ENCODE measurements at regions not wholly inside any gene's neighbourhood (a gene's known extent, or its start where the extent isn't known, plus 50 kb on each side); places are given as distances from the start of the nearest gene placed in this dataset.

DNA sequence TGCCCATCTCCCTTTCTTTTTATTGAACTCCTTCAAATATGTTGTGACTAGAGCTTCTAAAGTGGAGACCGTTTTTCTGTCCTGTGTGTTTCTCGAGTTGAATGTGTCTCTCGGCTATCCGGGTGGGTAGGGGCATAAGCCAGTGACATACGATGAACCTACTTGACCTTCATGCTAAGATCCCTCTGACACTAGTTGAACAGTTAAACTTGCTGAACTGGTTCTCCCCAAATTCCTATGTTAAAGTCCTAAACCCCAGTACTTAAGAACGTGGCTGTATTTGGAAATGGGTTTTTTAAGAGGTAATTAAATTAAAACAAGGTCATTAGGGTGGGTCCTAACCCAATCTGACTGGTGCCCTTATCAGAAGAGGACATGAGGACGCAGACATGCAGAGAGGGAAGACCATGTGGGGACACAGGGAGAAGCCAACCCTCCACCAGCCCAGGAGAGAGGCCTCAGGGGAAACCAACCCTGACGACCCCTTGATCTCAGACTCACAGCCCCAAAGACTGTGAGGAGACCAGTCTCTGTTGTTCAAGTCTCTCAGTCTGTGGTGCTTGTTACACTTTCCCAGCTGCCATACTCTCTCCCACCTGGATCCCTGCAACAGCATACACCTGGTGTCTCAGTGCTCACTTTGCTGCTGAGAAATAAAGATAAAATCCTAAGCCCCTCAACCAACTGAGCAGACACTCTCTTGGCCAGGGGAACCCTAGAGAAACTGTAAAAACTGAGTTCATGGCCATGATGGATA lies 208.4 kb downstream of the MYLK4 start:
- no peaks in the 10 kb centered on the region for H3K36me3 ChIP-seq (ENCODE audit: control insufficient read depth, insufficient read depth, low read length)
- H3K9me3 ChIP-seq (ENCODE audit: control insufficient read depth, low read length): peaks cover 8% of the 10 kb centered on the region
- no peak for DNase-seq
- H3K36me3 Mint-ChIP-seq (ENCODE audit: low read depth): no peaks in the 10 kb centered on the region
- TF ChIP-seq, protein P1, sequence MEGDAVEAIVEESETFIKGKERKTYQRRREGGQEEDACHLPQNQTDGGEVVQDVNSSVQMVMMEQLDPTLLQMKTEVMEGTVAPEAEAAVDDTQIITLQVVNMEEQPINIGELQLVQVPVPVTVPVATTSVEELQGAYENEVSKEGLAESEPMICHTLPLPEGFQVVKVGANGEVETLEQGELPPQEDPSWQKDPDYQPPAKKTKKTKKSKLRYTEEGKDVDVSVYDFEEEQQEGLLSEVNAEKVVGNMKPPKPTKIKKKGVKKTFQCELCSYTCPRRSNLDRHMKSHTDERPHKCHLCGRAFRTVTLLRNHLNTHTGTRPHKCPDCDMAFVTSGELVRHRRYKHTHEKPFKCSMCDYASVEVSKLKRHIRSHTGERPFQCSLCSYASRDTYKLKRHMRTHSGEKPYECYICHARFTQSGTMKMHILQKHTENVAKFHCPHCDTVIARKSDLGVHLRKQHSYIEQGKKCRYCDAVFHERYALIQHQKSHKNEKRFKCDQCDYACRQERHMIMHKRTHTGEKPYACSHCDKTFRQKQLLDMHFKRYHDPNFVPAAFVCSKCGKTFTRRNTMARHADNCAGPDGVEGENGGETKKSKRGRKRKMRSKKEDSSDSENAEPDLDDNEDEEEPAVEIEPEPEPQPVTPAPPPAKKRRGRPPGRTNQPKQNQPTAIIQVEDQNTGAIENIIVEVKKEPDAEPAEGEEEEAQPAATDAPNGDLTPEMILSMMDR (conservative IDR thresholded peaks at IDR 0.05): no peak
- no peaks in the 10 kb centered on the region for H3K4me1 ChIP-seq (ENCODE audit: control insufficient read depth, insufficient read depth, low read length)
- H3K4me1 Mint-ChIP-seq: no peaks in the 10 kb centered on the region
- H3K9ac ChIP-seq (ENCODE audit: extremely low read depth, low read length, poor library complexity, severe bottlenecking): no peak overlapping the region
- H3K27me3 ChIP-seq (ENCODE audit: control insufficient read depth, insufficient read depth, low read length, poor library complexity, severe bottlenecking): no peaks in the 10 kb centered on the region
- H3K27ac ChIP-seq (ENCODE audit: low read depth, low read length): no peak overlapping the region
- 91 to 97% methylated on average over 5 to 8 of the region's 8 CpGs for WGBS, 2 experiments (ENCODE audit: insufficient coverage in 1 of 2, insufficient read length in 1 of 2)
- no peak overlapping the region for H3K4me3 ChIP-seq (ENCODE audit: low read length)
- H3K27me3 Mint-ChIP-seq (ENCODE audit: insufficient read depth): peaks cover 2% of the 10 kb centered on the region
- H3K27ac Mint-ChIP-seq: no peak overlapping the region
- no peak overlapping the region for H3K4me3 Mint-ChIP-seq
- H3K9me3 Mint-ChIP-seq: no peaks in the 10 kb centered on the region

DNA sequence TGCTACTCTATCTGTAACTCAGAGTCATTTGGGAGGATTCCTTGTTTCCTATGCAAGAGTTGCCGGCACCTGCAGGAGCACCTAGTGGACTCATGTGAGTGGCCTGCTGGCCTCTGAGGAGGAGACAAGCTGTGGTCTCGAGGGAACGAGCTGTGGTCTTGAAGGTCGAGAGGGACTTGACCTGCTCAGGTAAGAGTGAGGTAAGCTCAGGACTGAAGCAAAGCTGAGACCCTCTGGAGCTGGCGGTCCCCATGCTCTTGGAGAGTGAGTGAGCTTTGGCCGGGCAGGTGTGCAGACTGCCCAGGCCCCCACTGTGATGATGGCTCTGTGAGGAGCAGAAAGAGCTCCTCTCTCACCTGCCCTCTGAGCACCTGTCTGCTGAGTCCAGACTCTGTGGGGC lies 214.3 kb downstream of the MYLK4 start:
- Histone ChIP-seq H3K9ac (ENCODE audit: extremely low read depth, low read length, poor library complexity, severe bottlenecking) (no peak overlapping the region), H3K36me3 (ENCODE audit: control insufficient read depth, insufficient read depth, low read length) (no peaks in the 10 kb centered on the region), H3K27ac (ENCODE audit: low read depth, low read length) (no peak overlapping the region), H3K4me1 (ENCODE audit: control insufficient read depth, insufficient read depth, low read length) (no peaks in the 10 kb centered on the region), H3K4me3 (ENCODE audit: low read length) (no peak overlapping the region), H3K27me3 (ENCODE audit: control insufficient read depth, insufficient read depth, low read length, poor library complexity, severe bottlenecking) (no peaks in the 10 kb centered on the region), H3K9me3 (ENCODE audit: control insufficient read depth, low read length) (no peaks in the 10 kb centered on the region)
- H3K27ac Mint-ChIP-seq: no peak overlapping the region
- DNase-seq: no peak
- H3K9me3 Mint-ChIP-seq: peaks cover 2% of the 10 kb centered on the region
- no peaks in the 10 kb centered on the region for H3K36me3 Mint-ChIP-seq (ENCODE audit: low read depth)
- no peak overlapping the region for H3K4me3 Mint-ChIP-seq
- H3K27me3 Mint-ChIP-seq (ENCODE audit: insufficient read depth): peaks cover 2% of the 10 kb centered on the region
- TF ChIP-seq, protein P1 (conservative IDR thresholded peaks at IDR 0.05): no peak
- WGBS, 2 experiments (ENCODE audit: insufficient coverage in 1 of 2, insufficient read length in 1 of 2): 92 to 93% methylated on average over 6 of the region's 6 CpGs
- H3K4me1 Mint-ChIP-seq: no peaks in the 10 kb centered on the region

DNA sequence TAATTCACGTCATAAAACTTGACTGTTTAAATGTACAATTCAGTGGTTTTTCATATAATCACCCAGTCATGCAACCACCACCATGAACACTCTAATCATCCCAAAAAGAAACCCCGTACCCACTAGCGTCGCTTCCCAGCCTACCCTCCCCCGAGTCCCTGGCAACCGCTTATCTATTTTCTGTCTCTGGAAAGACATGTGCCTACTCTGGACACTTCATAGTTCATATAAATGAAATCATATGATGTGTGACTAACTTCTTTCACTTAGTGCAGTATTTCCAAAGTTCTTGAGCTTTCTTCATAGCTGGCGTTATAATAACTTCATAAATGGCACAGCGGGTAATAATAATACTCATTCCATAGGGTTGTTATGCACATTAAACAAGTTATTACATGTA lies 215.2 kb downstream of the MYLK4 start:
- Mint-ChIP-seq H3K36me3 (ENCODE audit: low read depth) (no peaks in the 10 kb centered on the region), H3K27ac (no peak overlapping the region), H3K4me1 (no peaks in the 10 kb centered on the region), H3K27me3 (ENCODE audit: insufficient read depth) (peaks cover 2% of the 10 kb centered on the region), H3K4me3 (no peak overlapping the region), H3K9me3 (peaks cover 2% of the 10 kb centered on the region)
- no peaks in the 10 kb centered on the region for H3K36me3 ChIP-seq (ENCODE audit: control insufficient read depth, insufficient read depth, low read length)
- WGBS, 2 experiments (ENCODE audit: insufficient coverage in 1 of 2, insufficient read length in 1 of 2): 93 to 100% methylated on average over 3 to 8 of the region's 8 CpGs
- H3K9ac ChIP-seq (ENCODE audit: extremely low read depth, low read length, poor library complexity, severe bottlenecking): no peak overlapping the region
- H3K4me1 ChIP-seq (ENCODE audit: control insufficient read depth, insufficient read depth, low read length): no peaks in the 10 kb centered on the region
- H3K4me3 ChIP-seq (ENCODE audit: low read length): no peak overlapping the region
- no peak overlapping the region for H3K27ac ChIP-seq (ENCODE audit: low read depth, low read length)
- no peak for DNase-seq
- H3K27me3 ChIP-seq (ENCODE audit: control insufficient read depth, insufficient read depth, low read length, poor library complexity, severe bottlenecking): no peaks in the 10 kb centered on the region
- H3K9me3 ChIP-seq (ENCODE audit: control insufficient read depth, low read length): no peaks in the 10 kb centered on the region
- TF ChIP-seq, protein P1 (conservative IDR thresholded peaks at IDR 0.05): no peak

Data from endodermal cell (in vitro differentiated cells).